Stimulated activated CD4-positive, alpha-beta T cell treated with anti-CD3 and anti-CD28 coated beads, Interleukin-4, amount 100 ng/mL, for 48 hours (primary cell): ENCODE measurements at regions not wholly inside any gene's neighbourhood (a gene's known extent, or its start where the extent isn't known, plus 50 kb on each side); places are given as distances from the start of the nearest gene placed in this dataset.

Experiments used
- DNase-seq, 2 donors: peaks; one replicate each; pipeline ENCODE4 v3.0.0-alpha.2; 2020; ENCODE audit warnings: low read depth in 2 of 2

- DNase-seq = no peak
Measured at GRCh38 chr4:31272331-31273061, 552.3 kb downstream of the PCDH7 start.

- no peak for DNase-seq
Measured at GRCh38 chr4:31275906-31276305, 555.7 kb downstream of the PCDH7 start.

- DNase-seq = no peak
Measured at GRCh38 chr4:31283679-31284078, 563.5 kb downstream of the PCDH7 start.

- no peak for DNase-seq
Measured at GRCh38 chr4:31290836-31291235, 570.7 kb downstream of the PCDH7 start.

- no peak for DNase-seq
Measured at GRCh38 chr4:31291238-31291637, 571.1 kb downstream of the PCDH7 start.

GRCh38 chr4:31294655-31295480, 574.7 kb downstream of the PCDH7 start:
- DNase-seq = no peak

GRCh38 chr4:31298737-31299136, 578.6 kb downstream of the PCDH7 start:
- no peak for DNase-seq

- no peak for DNase-seq
Measured at GRCh38 chr4:31307029-31307428, 586.9 kb downstream of the PCDH7 start.

- DNase-seq = no peak
Measured at GRCh38 chr4:31324814-31325213, 604.6 kb downstream of the PCDH7 start.

- DNase-seq = no peak
Measured at GRCh38 chr4:31325300-31325699, 605.1 kb downstream of the PCDH7 start.

- no peak for DNase-seq
Measured at GRCh38 chr4:31327031-31327430, 606.9 kb downstream of the PCDH7 start.

- no peak for DNase-seq
Measured at GRCh38 chr4:31328932-31329331, 608.8 kb downstream of the PCDH7 start.

GRCh38 chr4:31334086-31334910, 614.1 kb downstream of the PCDH7 start:
- no peak for DNase-seq

- DNase-seq = no peak
Measured at GRCh38 chr4:31338000-31338399, 617.8 kb downstream of the PCDH7 start.

GRCh38 chr4:31341601-31342359, 621.6 kb downstream of the PCDH7 start:
- DNase-seq = no peak

GRCh38 chr4:31343061-31343460, 622.9 kb downstream of the PCDH7 start:
- DNase-seq = no peak

- DNase-seq = no peak
Measured at GRCh38 chr4:31349907-31350306, 629.7 kb downstream of the PCDH7 start.

- no peak for DNase-seq
Measured at GRCh38 chr4:31351695-31352094, 631.5 kb downstream of the PCDH7 start.

- DNase-seq = no peak
Measured at GRCh38 chr4:31356839-31357238, 636.7 kb downstream of the PCDH7 start.

- DNase-seq = no peak
Measured at GRCh38 chr4:31360786-31361185, 640.6 kb downstream of the PCDH7 start.

- no peak for DNase-seq
Measured at GRCh38 chr4:31362756-31363155, 642.6 kb downstream of the PCDH7 start.
